ENCODE measurements at regions not wholly inside any gene's neighbourhood (a gene's known extent, or its start where the extent isn't known, plus 50 kb on each side); places are given as distances from the start of the nearest gene placed in this dataset.

DNA sequence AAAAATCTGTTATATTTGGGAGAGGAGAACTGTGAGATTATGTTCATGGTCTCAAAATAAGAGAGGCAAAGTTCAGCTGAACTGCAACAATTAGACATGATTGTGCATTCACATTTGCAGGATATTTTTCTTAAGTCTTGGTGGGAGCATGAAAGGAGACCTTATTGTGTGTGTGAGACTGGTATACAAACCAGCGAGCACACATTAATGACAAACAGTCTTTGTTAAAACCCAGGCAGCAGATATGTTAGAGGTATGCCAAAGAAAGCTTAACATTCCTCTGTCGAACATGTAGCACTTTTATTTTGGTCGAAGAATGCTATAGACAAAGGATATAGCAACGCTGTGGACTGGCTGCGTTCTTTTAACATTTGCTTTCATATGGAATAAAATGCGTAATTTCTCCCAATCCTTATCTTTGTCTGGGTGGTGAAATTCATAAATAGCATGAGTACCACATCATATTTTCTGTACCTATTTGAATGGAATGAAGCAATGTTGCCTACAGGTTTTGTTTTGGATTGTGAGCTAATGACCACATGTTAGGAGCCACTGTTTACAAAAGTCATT lies 88.4 kb downstream of the ICOS start:
- no peak for TF ChIP-seq CTCF (IDR thresholded peaks at IDR 0.05)
- no peak for TF ChIP-seq POLR2A (IDR thresholded peaks at IDR 0.05)
